PC-3 (cell line): ENCODE measurements at regions not wholly inside any gene's neighbourhood (a gene's known extent, or its start where the extent isn't known, plus 50 kb on each side); places are given as distances from the start of the nearest gene placed in this dataset.

ENCODE experiments used
- CTCF ChIP-seq: fragments of 300-600 bp; sonication (generic); conservative IDR thresholded peaks from 2 replicates; pipeline ENCODE4 v1.5.1; 2017; ENCODE audit warnings: antibody characterized with exemption, low read depth, mild to moderate bottlenecking, low read length
- EZH2 ChIP-seq: fragments of 300-600 bp; sonication (generic); IDR thresholded peaks from one replicate; pipeline ENCODE4 v1.6.1; 2017; ENCODE audit warnings: antibody characterized with exemption, mild to moderate bottlenecking, low read length; ENCODE audit not compliant: unreplicated experiment
- EZH2phosphoT487 ChIP-seq: fragments of 300-600 bp; sonication (generic); IDR thresholded peaks from 2 replicates; pipeline ENCODE4 v1.6.1; 2018; ENCODE audit warnings: mild to moderate bottlenecking, antibody characterized with exemption, low read length, borderline replicate concordance

- TF ChIP-seq EZH2 (no peak), CTCF (no peak), EZH2phosphoT487 (no peak)
Observed at GRCh38 chr12:90611891-90612290, 343.1 kb downstream of the CCER1 start.
